Renal cortical epithelial cell (primary cell): ENCODE measurements at regions not wholly inside any gene's neighbourhood (a gene's known extent, or its start where the extent isn't known, plus 50 kb on each side); places are given as distances from the start of the nearest gene placed in this dataset.
A peak's percentile ranks its signal among the peaks of the same experiment; 100 is the strongest.

Experiments used
- DNase-seq: peaks from one replicate; pipeline ENCODE4 v3.0.0-alpha.2; 2011; ENCODE audit warnings: low read depth

DNA sequence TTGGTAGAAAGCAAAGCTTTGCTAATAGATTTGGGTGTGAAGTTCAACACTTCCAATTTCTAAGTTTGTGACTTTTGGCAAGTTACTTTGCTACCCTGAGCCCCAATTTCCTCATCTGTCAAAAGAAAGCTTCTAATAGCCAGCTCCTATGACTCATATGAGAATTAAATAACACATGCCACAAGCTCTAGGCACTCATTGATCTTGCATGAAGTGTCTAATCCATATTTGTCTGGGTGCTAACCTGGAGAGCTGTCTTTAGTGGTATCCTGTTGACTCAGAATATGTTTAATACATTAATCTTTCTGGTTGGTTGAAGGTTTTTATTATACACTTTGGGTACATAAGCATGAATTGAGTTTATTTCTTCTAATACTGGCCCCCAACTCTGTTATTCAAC, 188.8 kb downstream of the POSTN start:
- peak; percentile 7 for DNase-seq

DNA sequence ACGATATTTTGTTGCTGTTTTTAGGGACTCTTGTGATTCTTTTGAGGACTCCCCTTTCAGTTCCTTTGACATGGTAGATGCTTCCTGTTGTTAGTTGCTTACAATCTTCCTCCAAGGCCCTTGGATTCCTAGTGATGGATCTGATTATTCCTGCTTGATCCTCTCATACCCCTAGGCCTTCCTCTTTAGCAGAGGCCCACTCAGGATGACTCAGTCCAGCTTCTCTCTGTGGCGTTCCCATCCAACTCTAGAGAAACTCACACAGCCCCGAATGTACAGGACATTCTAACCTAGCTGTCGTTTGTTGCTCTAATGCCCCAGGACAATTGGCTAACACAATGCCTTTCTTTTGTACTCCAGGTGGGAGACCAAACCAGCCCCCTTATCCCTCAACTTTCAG, 191.4 kb downstream of the POSTN start:
- no peak for DNase-seq

DNA sequence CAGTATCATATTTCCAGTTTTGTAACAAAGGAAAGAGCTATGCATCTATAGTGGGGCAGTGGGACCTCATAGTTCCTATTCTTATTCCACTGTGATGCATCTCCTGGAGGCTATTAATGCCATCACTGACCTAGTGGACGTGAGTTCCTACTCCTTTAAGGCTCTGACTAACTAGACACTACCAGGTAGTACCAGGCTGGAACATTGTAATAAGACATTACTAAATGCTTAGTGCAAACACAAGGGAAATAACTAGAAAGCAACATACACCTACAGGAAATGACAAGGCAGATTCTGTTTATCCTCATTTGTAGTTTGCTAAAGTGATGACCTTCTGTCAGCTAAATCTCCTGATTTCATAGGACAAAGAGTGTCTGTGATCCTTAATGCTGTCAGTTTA, 192.5 kb downstream of the POSTN start:
- peak; percentile 9 for DNase-seq

DNA sequence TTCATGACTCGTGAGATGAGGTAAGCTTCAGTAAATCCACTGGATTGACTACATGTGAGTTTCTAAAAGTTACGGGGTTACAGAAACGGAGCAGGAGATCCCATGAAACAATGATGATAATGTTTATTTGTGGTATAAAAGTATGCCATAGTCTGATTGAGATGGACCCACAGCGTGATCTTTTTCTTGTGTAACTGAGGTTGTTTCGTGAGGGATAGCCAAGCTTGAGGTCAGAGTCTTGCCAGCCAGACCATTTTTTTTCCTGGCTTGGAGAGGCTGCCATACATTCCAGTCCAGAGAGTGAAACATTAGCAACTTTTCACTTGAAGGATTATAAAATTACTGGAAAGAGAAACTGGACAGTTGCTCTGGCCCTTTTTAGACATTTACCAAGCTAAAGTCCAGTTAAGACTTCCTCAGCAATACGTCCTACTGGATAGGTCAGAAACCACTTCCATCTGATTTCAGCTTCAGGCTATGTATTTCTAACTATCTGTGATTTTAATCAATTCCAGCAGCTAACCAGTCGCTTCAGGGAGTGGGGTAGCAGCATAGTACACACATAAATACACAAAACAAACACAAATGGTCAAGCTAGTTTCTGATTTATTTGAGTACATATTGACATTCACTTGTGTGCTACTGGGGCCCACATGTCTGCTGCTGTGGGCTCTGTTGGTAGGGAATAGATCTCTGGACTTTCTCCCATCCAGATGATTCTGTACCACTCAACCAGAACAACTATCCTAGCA, 194.6 kb downstream of the POSTN start:
- peak; percentile 26 for DNase-seq

DNA sequence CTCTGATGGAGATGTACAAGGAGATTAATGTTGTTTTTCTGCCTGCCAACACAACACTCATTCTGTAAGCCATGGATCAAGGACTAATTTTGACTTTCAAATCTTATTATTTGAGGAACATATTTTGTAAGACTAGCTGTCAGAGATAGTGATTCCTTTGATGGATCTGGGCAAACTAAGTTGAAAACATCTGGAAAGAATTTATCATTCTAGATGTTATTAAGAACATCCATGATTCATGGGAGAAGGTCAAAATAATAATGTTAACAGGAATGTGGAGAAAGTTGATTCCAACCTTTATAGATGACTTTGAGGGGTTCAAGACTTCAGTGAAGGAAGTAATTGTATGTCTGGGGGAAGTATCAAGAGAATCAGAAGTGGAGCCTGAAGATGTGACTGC, 196.8 kb downstream of the POSTN start:
- no peak for DNase-seq

DNA sequence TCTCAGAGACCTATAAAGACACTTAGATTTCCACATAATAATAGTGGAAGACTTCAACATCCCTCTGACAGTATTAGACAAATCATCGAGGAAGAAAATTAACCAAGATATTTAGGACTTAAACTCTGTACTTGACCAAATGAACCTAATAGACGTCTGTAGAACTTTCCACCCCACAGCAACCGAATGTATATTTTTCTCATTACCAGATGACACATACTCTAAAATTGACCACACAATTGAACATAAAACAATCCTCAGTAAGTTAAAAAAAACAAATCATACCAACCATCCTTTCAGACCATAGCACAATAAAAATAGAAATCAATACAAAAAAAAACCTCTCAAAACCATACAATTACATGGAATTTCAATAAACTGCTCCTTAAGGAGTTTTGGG, 201.0 kb downstream of the POSTN start:
- DNase-seq = no peak

DNA sequence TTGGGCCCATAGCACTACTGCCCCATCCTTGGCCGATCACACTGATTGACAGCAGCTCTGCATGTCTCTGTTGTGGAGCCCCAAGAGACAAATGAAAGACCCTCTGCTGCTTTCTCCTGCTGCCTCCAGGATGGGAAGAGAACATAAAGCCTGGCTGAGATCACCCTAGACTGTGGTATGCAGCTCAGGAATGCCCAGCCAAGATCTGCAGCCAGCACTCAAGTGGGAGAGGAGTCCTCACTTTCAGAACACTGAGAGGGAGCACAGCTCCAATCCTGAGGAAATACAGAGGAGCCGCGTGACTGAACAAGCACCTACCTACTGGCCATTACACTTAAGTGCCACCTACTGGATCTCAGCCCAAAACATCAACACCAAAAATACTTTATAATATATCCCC, 203.0 kb downstream of the POSTN start:
- DNase-seq = no peak

DNA sequence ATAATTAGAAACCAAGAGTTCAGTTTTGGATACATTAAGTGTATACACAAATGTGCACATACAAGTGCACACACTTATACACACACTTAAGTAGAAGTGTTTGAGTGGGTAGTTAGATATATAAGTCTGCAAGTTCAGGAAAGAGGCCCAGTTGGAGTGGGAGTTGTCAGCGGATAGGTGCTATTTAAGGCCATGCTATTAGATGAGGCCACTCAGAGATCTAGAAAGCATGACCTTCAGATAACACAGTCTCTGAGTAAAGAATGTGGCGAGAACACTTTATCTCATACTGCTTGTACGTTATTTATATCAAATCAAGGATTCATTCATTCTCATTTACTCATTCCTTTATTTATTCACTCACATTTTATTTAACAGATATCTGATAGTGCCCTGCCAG, 206.2 kb downstream of the POSTN start:
- DNase-seq = no peak

DNA sequence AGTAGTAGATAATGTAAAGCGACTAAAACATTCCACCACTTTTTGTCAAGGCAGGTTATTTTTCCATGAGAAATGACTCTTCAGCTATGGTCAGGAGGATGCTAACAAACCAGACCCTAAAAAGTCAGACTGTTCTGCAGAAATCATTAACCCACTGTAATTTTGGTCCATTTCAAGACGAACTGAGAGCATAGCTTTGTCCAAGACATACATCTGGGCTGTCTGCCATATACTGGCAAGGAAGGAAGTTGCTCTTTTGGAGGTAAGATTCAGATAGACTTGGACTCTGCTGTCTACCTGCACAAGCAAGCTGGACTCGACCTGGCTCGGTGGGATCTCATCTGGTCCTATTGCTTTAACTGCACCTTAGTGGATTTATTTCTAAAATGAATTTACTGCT, 207.8 kb downstream of the POSTN start:
- no peak for DNase-seq

DNA sequence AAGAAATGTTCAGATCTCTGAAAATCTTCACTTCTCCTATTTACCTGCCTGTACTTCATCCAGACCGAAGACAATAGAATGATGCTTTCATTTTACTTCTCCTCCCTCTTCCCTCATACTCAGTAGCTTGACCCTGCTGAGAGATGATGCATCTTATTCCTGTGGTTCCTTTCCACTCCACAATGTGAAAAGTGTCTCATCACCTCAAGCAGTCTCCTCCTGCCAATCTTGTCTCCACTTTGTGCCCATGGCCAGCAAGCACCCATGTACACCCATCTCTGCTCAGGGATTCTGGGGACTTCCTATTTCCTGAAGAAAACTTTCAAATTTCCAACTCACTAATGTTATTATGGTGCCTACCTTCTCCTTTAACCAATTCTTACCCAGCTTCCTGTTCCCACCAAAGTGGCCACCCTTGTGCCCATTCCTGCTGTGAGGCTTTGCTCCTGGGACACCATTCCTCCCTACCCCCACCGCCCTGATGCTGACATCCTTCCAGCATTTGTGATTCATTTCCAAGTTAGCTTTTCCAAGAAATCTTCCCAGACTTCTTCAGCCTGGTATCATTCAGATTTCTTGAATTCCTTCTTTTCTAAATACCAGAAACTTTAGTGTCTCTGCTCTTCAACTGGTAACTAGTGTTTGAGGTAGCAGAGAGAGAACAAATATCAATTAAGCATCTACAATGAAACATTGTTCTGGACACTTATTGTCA, 212.5 kb downstream of the POSTN start:
- no peak for DNase-seq

DNA sequence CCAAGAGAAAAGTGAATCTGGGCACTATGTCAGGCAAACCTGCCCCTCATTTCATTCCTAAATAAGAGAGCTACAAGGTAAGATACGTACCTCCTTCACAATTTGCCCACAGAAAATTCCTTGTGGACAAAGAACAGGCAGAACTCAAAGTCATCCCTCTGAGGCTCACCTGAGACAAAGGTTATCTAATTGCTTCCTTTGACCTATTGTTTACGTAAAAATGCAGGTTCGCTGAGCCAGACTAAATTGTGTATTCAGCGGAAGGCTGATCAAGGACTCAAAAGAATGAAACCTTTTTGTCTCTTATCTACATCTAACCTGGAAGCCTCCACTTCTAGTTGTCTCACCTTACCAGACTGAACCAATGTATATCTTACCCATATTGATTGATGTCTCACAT, 213.3 kb downstream of the POSTN start:
- no peak for DNase-seq

DNA sequence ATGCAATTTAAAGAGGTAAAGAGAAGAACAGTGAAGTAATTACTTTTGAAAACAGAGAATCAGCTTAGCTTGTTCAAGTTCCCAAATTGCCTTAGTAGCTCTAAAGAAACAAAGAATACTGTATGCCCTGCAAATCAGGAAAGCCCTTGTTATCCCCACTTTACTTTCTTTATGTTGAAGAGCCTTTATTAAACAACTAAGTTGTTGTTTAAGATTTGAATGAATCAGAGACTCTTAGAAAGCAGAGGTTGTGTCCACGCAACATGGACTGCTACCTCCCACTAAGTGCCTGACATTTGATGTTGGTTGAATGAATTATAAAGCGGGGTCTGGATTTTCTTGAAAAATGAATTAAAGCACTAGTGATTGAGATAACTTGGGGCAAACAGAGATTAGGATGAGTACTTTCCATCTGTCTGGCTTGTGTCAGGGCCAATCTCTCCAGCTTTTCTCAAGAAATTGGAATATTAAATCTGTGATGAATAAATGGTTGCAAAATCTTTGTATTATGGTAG, 214.7 kb downstream of the POSTN start:
- DNase-seq = no peak

DNA sequence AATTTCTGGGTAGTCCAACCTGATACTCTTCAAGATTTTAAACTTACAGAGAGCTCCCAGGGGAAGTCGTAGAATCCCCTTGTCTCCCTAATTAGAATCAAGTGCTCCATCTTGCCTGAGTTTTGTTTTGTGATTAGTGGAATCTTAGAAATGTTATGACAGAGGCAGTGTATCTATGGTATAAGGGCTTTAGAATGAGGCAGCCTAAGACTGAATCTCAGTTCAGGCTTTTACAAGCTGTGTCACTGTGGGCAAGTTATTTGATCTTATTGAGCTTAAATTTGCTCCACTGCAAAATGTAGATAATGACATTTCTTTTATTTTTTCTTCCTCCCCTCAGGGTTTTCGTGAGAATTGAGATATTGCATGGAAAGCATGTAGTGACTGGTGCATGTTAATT, 215.5 kb downstream of the POSTN start:
- DNase-seq = no peak

DNA sequence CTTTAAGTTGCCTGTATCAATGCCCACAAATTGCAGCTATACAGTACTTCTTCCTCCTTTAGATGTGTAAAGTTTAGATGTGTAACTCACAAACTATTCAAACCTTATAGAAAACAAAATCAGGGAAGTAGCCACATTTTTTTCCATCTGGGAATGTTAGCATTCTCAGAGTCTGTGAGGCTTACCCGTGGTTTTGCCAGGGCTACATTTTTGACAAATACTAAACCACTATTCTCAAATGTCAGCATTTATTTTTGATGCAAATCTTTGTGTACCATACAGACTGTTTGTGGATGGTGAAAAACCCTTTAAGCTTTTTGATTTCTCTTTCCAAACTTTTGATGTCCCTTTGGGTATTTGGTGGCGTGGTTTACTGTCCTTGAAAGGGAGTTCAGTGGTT, 216.4 kb downstream of the POSTN start:
- DNase-seq = no peak

DNA sequence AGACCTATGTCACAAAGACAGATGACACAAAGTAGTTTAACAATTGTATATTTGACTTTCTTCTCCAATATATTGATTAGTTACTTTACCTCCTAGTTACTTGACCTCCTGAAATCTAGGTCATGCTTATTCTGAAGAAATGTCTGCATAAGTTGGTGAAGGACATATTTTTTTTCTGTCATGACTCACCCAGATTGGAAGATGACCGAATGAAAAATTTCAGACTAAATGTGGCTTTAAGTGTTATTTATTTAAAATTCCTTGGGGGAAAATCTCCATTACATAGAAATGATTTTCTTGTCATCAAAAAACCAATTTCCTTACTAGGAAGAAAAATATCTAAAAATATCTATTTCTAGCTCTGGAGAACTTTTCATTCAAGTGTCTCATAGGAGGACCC, 217.1 kb downstream of the POSTN start:
- DNase-seq = no peak

DNA sequence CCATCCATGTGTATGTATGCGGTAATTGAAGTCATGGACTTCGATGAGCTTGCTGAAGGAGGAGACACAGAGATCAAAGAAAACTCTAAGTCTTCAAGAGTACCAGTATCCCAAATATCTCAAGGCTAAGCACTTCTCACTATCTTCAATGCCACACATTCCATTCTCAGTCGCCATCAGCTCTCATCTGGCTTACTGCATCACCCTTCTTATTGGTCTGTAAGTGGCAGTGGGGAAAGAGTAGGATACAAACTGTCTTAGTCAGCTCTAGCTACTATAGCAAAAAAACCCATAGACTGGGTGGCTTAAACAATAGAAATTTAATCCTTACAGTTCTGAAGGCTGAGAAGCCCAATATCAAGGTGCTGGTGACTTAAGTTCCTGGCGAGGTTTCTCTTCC, 218.7 kb downstream of the POSTN start:
- no peak for DNase-seq

DNA sequence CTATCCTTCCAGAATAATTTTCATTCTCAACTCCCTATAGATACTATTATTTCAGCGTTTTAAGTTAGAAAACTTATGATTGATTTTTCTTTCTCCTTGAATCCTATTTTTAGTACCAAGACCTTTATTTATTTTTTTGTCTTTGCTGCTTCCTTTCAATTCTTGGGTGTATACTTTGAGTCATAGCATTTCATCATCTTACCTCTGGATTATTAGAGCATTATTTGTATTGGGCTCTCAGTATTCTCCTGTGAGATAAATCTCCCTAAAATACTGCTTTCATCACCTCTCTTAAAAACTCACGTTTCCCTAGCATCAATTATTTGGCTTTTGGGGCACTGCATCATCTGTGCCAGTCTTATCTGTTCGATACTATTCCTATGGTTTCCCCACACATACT, 222.8 kb downstream of the POSTN start:
- DNase-seq = no peak

DNA sequence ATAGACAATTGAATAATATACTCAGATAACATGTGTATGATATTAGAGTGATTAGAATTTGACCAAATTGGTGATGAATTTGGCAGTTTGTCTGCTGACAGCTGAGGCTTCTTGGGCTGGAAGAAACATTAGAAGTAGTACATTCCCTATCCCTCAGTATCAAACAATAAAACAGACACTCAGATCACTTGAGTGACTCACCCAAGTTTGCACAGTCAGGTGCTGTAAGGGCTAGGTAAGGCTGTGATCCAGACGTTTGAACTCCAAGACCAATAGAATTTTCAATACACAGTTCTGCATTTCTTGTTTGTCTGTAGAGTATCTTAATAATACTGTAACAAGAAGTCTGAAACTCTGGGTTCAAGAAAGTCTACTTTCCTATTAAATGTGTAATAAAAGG, 223.5 kb downstream of the POSTN start:
- no peak for DNase-seq

DNA sequence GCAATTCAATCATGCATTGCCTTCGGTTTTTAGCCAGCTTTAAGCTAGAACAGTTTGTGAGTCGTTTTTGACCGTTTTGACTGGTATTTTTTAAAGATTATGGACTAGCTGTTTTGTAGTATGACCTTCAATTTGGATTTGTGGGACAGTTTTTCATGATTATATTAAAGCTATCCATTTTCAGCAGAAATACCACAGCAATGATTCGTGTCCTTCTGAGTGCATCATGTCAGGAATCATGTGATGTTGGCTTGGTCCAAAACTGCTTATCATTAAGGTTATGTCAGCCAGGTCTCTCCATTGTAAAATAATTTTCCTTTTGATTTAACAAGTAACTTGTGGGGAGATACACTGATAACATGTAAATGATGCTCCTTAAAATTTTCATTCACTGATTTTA, 229.0 kb downstream of the POSTN start:
- no peak for DNase-seq

DNA sequence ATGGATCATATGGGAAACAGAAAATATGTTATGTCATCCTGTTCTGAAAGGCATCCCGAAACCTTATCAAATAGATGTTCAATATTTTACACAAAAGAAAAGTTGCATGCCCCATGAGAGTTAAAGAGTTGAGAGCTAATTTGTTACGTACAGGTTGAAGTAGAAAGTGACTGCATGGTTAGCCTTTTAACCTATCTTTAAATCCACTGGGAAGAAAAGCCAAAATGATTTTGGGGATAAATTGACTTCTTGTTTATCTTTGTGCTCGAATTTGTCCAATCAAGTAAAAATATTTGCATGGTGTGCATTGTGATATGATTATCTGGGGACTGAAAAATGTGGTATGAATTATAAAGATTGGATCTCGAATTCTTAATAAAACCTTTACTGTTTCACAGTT, 230.1 kb downstream of the POSTN start:
- no peak for DNase-seq

DNA sequence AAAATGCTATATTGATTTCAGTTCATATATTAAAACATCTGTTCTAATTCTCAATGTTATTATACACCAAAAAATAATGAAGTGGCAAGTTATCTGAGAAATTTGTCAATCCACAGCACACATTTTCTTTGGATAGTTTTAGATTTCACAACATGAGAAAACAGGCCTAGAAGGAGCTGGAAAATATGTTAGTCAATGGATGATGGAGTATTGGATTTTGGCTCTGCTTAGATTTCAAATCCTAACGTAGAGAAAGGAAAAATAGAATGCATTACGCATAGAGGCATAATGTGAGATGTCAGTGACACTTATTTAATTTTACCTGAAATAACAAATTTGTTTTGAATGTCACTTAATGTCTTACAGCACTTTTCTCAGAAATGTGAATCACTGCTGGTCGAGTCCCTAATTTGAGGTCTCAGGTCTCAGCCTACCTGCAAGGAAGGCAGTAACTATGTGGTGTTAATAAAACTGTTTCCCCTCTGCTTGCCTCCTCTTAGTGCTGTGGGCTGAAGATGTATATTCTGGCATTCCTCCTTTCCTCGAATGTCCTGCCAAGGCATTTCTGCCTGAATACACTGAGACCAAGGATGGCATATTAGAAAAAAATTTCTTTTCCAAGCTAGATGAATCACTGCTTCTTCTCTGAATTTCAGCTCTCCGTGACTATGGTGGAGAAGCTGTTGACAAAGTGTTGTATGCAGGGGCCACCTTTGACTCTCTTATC, 232.4 kb downstream of the POSTN start:
- no peak for DNase-seq

DNA sequence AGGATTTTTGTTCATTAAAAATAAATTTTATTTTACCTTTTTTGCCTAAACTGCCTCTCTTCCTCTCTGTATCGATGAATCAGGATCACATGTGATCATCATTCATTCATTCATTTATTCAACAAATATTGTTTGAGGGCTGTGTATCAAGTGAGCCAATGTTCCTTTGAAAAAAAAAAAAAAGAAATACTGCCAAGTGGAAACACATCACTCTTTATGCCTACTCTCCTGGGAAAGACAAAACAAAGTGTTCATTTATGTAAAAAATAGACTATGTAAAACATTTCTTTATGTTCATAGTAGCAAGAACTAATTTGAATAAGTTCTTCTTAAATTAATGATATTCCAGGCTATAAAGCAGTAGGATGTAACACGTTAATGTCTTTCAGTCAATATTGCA, 233.1 kb downstream of the POSTN start:
- DNase-seq = no peak

DNA sequence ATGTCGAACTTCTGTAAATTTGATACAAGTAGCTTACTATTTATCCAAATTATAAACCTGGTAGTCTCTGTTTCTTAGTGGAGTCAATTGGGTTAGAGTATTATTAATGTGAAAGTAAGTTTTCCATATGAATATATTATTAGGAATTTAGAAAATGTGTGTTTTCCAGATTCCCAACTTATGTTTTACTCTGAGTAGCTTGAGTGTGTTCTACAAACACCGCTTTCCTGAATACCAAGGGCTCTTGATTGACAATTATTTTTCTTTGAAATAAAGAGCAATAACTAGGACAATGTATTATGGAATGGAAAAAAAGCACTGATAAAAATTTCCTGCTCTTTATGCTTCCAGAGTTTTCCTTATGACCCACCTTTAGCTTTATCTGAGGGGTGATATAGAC, 233.6 kb downstream of the POSTN start:
- DNase-seq = no peak
